ENCODE measurements at regions not wholly inside any gene's neighbourhood (a gene's known extent, or its start where the extent isn't known, plus 50 kb on each side); places are given as distances from the start of the nearest gene placed in this dataset.

GRCh38 chr20:12925863-12926793 is 82.6 kb upstream of the SPTLC3 start:
- TF ChIP-seq L3MBTL2 (conservative IDR thresholded peaks at IDR 0.05), result no peak
- no peak for TF ChIP-seq FOXK2 (IDR thresholded peaks at IDR 0.05)
- TF ChIP-seq HDGF (IDR thresholded peaks at IDR 0.05; ENCODE audit: borderline replicate concordance), result no peak
- no peak for TF ChIP-seq BHLHE40 (IDR thresholded peaks at IDR 0.05; ENCODE audit: borderline replicate concordance)
- TF ChIP-seq FOXM1 (IDR thresholded peaks at IDR 0.05; ENCODE audit: borderline replicate concordance), result no peak
- no peak for TF ChIP-seq SUZ12 (IDR thresholded peaks at IDR 0.05)
- no peak for TF ChIP-seq ZNF384 (IDR thresholded peaks at IDR 0.05)
- TF ChIP-seq SP1 (IDR thresholded peaks at IDR 0.05), result no peak

Measured in HEK293T (cell line).